Tibial nerve (tissue), 4 donors: ENCODE measurements at regions not wholly inside any gene's neighbourhood (a gene's known extent, or its start where the extent isn't known, plus 50 kb on each side); places are given as distances from the start of the nearest gene placed in this dataset.

Experiments used
- EP300 ChIP-seq, 2 donors: sonication (generic); formaldehyde crosslinking; IDR thresholded peaks; one replicate each; pipeline ENCODE4 v1.6.1; 2017; ENCODE audit warnings: antibody characterized with exemption in 2 of 2, mild to moderate bottlenecking in 1 of 2
- POLR2A ChIP-seq, 2 donors: fragments of 450-650 bp; IDR thresholded peaks; one replicate each; pipeline ENCODE4 v1.6.1; 2017; ENCODE audit warnings: antibody characterized with exemption in 2 of 2, mild to moderate bottlenecking in 2 of 2, moderate library complexity in 2 of 2
- TF ChIP-seq, protein P1 (sequence below), 5 experiments: fragments of 200-600 bp in 3 of 5; fragments of 450-650 bp in 2 of 5; sonication (generic) in 3 of 5; IDR thresholded peaks; one replicate each; pipeline ENCODE4 v1.5.1; 2016 to 2019; ENCODE audit warnings: antibody characterized with exemption in 5 of 5, mild to moderate bottlenecking in 3 of 5, moderate library complexity in 2 of 5

- TF ChIP-seq, protein P1, sequence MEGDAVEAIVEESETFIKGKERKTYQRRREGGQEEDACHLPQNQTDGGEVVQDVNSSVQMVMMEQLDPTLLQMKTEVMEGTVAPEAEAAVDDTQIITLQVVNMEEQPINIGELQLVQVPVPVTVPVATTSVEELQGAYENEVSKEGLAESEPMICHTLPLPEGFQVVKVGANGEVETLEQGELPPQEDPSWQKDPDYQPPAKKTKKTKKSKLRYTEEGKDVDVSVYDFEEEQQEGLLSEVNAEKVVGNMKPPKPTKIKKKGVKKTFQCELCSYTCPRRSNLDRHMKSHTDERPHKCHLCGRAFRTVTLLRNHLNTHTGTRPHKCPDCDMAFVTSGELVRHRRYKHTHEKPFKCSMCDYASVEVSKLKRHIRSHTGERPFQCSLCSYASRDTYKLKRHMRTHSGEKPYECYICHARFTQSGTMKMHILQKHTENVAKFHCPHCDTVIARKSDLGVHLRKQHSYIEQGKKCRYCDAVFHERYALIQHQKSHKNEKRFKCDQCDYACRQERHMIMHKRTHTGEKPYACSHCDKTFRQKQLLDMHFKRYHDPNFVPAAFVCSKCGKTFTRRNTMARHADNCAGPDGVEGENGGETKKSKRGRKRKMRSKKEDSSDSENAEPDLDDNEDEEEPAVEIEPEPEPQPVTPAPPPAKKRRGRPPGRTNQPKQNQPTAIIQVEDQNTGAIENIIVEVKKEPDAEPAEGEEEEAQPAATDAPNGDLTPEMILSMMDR (IDR thresholded peaks at IDR 0.05), result no peak
- TF ChIP-seq EP300 (IDR thresholded peaks at IDR 0.05), result no peak
- no peak for TF ChIP-seq POLR2A (IDR thresholded peaks at IDR 0.05)
These were observed 58.4 kb downstream of the FZD10 start for GRCh38 chr12:130220706-130221100.
